Fibroblast of mammary gland (primary cell): ENCODE measurements at regions not wholly inside any gene's neighbourhood (a gene's known extent, or its start where the extent isn't known, plus 50 kb on each side); places are given as distances from the start of the nearest gene placed in this dataset.

Experiments used
- DNase-seq: peaks from one replicate; pipeline ENCODE4 v3.0.0-alpha.2; 2010; ENCODE audit warnings: low read depth
- H3K4me3 ChIP-seq: 2 replicates; pipeline ENCODE4 v1.5.1; 2011; ENCODE audit warnings: low read depth, mild to moderate bottlenecking, low read length, moderate library complexity; ENCODE audit not compliant: control insufficient read depth
- TF ChIP-seq, protein P1 (sequence below): conservative IDR thresholded peaks from 2 replicates; pipeline ENCODE4 v1.5.1; 2011; ENCODE audit warnings: low read depth, low read length, inconsistent platforms; ENCODE audit not compliant: control insufficient read depth, insufficient read depth

DNA sequence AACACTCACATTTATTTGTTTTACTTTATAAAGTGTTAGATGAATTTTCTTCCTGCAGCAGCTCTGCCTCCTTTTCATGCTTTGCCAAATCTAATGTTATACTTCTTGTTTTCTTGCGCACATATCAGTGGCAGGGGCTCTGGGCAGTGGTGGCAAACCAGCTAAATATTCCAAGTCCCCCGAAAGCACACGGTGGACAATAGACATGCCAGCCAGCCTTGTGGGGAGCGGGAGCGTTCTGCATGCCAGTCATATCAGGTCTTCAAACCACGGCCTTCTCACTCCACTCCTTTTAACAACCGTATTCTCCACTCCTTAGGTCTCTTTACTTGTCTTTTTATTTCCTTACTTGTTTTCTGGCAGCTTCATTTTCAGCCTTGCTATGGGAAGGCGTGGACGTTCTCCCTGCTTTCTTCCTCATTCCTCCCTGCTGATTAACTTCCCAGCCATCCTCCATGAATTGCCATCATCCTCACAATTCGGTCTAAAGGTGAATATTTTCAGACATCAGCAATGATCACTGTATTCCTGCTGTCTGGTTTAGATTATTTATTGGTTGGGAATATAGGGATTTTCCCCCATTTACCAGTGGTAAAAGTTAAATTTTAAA, 77.1 kb upstream of the WASF3 start:
- DNase-seq, result no peak
- TF ChIP-seq, protein P1, sequence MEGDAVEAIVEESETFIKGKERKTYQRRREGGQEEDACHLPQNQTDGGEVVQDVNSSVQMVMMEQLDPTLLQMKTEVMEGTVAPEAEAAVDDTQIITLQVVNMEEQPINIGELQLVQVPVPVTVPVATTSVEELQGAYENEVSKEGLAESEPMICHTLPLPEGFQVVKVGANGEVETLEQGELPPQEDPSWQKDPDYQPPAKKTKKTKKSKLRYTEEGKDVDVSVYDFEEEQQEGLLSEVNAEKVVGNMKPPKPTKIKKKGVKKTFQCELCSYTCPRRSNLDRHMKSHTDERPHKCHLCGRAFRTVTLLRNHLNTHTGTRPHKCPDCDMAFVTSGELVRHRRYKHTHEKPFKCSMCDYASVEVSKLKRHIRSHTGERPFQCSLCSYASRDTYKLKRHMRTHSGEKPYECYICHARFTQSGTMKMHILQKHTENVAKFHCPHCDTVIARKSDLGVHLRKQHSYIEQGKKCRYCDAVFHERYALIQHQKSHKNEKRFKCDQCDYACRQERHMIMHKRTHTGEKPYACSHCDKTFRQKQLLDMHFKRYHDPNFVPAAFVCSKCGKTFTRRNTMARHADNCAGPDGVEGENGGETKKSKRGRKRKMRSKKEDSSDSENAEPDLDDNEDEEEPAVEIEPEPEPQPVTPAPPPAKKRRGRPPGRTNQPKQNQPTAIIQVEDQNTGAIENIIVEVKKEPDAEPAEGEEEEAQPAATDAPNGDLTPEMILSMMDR, result no peak
- H3K4me3 ChIP-seq, result no peak overlapping the region

DNA sequence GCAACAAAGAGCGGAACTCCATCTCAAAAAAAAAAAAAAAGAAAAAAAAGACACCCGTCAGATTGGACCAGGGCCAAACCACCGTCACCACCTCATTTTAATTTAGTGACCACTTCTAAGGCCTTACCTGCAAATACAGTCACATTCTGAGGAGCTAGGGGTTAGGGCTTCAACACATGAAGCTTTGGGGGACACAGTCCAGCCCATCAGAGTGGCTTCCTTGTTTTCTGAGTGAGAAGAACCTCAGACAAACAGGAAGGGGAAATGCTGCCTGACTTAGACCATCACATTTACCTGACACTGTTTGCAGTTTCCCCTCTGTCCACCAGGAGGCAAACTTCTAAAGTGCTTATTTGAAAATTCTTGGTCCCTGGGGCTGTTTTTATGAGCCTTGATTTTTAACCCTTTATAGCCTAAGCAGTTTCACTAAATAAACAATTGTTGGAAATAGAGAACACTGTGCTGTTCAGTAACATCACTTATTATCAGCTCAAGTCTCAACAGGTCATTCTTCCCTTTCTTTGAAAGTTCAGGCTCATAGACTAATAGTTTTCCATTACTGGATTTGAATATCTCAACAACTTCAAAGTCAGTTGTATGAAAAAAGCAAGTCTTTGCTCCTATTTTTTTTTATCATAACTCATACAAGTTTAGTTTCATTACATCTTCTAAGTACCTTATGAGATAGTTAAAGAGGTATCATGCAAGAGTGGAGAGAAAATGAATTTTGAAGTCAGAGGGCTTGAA, 74.9 kb upstream of the WASF3 start:
- DNase-seq, result peak; percentile 80
- no peak overlapping the region for H3K4me3 ChIP-seq
- TF ChIP-seq, protein P1, result peak; percentile 96

DNA sequence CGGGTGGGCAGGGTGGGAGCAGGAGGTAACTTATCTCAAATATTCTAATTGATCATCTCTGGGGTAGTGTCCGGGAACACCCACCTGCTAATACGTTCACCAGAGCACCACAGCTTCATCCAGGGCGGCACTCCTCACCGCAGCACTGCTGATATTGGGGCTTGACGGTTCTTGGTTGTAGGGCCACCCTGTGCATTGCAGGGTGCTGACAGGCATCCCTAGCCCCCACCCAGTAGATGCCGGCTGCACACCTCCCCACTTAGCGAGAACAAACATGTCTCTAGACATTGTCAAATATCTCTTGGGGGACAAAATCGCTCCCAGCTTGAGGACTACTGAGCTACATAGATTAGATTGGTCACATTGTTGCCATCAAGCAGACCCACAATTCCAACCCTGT, 73.9 kb upstream of the WASF3 start:
- H3K4me3 ChIP-seq, result no peak overlapping the region

DNA sequence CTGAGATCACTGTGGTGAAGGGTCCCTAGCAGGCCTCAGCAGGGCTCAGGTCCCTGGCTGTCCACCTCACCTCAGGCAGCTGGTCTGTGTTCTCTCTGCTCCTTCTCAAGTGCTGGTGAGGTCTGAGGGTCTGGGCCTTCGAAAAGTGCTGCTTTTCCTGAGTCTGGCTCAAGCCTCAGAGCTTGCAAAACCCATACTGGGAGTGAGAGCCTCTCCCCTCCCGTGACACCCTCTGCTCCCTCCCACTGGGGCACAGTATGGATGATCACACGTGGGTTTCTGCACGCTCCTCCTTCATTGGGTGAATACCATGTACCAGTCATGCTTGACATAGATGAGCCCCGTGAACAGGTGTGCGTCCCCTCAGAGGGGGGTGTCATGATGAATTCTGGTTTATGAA, 73.3 kb upstream of the WASF3 start:
- no peak for DNase-seq
- no peak overlapping the region for H3K4me3 ChIP-seq
- TF ChIP-seq, protein P1, result no peak

More for the DNA sequence above, 73.9 kb upstream of the WASF3 start:
- TF ChIP-seq, protein P1, result no peak
- no peak for DNase-seq

DNA sequence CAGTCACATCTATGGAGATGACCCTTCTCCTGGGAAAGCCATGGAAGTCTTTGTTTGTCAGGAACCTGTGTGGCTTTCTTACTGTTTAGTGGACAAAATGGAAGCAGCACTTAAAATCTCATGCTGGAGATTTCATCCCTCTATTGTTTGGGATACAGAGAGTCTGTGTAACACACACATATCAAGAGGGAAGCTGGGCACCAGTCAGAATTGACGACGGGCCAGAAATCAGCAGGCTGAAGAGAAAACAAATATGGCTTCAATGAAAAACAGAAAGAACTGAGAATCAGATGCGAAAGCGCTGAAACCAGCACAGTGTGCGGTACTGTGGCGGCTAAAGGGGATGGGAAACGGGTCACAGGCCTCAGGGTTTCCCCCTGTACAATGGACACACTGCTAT, 72.2 kb upstream of the WASF3 start:
- TF ChIP-seq, protein P1, result no peak
- H3K4me3 ChIP-seq, result no peak overlapping the region
- no peak for DNase-seq

DNA sequence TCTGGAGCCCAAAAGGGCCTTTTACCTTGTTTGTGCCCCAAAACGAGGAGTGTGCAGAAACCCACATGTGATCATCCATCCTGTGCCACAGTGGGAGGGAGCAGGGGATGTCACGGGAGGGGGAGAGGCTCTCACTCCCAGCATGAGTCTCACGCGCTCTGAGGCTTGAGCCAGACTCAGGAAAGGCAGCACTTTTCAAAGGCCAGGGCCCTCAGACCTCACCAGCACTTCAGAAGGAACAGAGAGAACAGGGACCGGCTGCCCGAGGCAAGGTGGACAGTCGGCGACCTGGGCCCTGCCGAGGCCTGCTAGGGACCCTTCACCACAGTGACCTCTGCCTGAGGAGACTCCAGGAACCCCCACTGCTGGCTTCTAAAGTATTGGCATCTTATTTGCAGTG, 71.7 kb upstream of the WASF3 start:
- DNase-seq, result no peak
- H3K4me3 ChIP-seq, result no peak overlapping the region
- TF ChIP-seq, protein P1, result no peak

DNA sequence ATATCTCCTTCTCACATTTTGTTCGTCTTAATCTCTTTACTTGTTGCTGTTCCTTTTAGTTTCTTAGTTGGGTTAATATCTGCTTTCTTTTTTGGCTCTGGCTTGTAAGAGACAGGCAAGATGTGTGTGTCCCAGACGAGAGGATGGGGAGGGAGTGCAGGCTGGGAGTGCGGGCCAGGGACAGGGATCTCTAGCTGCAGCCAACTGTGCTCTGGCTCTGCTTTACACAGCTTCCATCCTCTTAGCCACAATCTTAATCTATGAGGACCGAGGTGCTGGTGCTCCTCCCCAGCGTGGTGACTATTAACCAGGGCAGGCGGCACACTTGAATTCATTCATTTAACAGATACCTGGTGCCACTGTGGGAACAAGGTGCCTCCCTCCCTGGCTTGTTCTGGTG, 70.9 kb upstream of the WASF3 start:
- no peak overlapping the region for H3K4me3 ChIP-seq
- no peak for DNase-seq
- TF ChIP-seq, protein P1, result no peak
